SK-N-SH (cell line): ENCODE measurements at regions not wholly inside any gene's neighbourhood (a gene's known extent, or its start where the extent isn't known, plus 50 kb on each side); places are given as distances from the start of the nearest gene placed in this dataset.

Experiments
- CTCF ChIA-PET: fragments of 300-600, 350-600 bp; formaldehyde crosslinking; extraction: SDS; loops from one replicate; lab custom pipeline; 2021; lab: Yijun Ruan, JAX
- POLR2A ChIA-PET: fragments of 350-600 bp; sonication (Branson Sonifier 250); formaldehyde crosslinking; extraction: SDS; loops from one replicate; lab custom pipeline; 2020; ENCODE audit warnings: antibody characterized with exemption, inconsistent platforms; lab: Yijun Ruan, JAX
- DNase-seq: peaks from one replicate; pipeline ENCODE4 v3.0.0; 2012
- H2AFZ ChIP-seq: fragments of 200-600 bp; sonication (generic); 2 replicates; pipeline ENCODE4 v1.8.1; 2016; ENCODE audit warnings: antibody characterized with exemption, mild to moderate bottlenecking, low read depth
- H3F3A ChIP-seq: fragments of 200-600 bp; sonication (generic); replicated peaks from 2 replicates; pipeline ENCODE3; 2016; ENCODE audit warnings: antibody characterized with exemption, mild to moderate bottlenecking; ENCODE audit not compliant: insufficient read depth
- H3K27ac ChIP-seq, 2 experiments: fragments of 200-500 bp in 1 of 2; fragments of 200-600 bp in 1 of 2; sonication (Bioruptor generic) in 1 of 2; sonication (generic), shearing (Covaris generic) in 1 of 2; 2 replicates each; pipeline versions ENCODE4 v1.5.1 to v1.6.1; 2014 to 2016; ENCODE audit warnings: low read depth in 2 of 2, inconsistent platforms in 1 of 2, low read length in 1 of 2, mild to moderate bottlenecking in 1 of 2, mixed read lengths in 1 of 2
- H3K27me3 ChIP-seq: fragments of 200-600 bp; sonication (generic), shearing (Covaris generic); 2 replicates; pipeline ENCODE4 v1.6.1; 2016; ENCODE audit warnings: mixed run types; ENCODE audit not compliant: insufficient read depth
- H3K36me3 ChIP-seq, 2 experiments: fragments of 200-500 bp in 1 of 2; fragments of 200-600 bp in 1 of 2; sonication (Bioruptor generic) in 1 of 2; sonication (generic) in 1 of 2; replicated peaks in 1 of 2; 2 replicates each; pipeline versions ENCODE3 to v1.5.1; 2014 to 2016; ENCODE audit warnings: low read length in 1 of 2, mild to moderate bottlenecking in 1 of 2; ENCODE audit not compliant: insufficient read depth in 2 of 2, control insufficient read depth in 1 of 2
- H3K4me1 ChIP-seq, 2 experiments: fragments of 200-500 bp in 1 of 2; fragments of 200-600 bp in 1 of 2; sonication (Bioruptor generic) in 1 of 2; sonication (generic), shearing (Covaris generic) in 1 of 2; 2 replicates each; pipeline versions ENCODE4 v1.5.1 to v1.6.1; 2014 to 2016; ENCODE audit warnings: low read depth in 1 of 2, low read length in 1 of 2, mixed run types in 1 of 2; ENCODE audit not compliant: insufficient read depth in 2 of 2, control insufficient read depth in 1 of 2
- H3K4me2 ChIP-seq: fragments of 200-600 bp; sonication (generic), shearing (Covaris generic); 2 replicates; pipeline ENCODE4 v1.6.1; 2017; ENCODE audit warnings: mixed run types
- H3K4me3 ChIP-seq, 2 experiments: fragments of 200-500 bp in 1 of 2; fragments of 200-600 bp in 1 of 2; sonication (Bioruptor generic) in 1 of 2; sonication (generic), shearing (Covaris generic) in 1 of 2; 2 replicates each; pipeline versions ENCODE4 v1.5.1 to v1.8.1; 2014 to 2016; ENCODE audit warnings: low read depth in 2 of 2, inconsistent platforms in 1 of 2, low read length in 1 of 2, mild to moderate bottlenecking in 1 of 2, mixed read lengths in 1 of 2, moderate library complexity in 1 of 2
- H3K79me2 ChIP-seq: fragments of 200-600 bp; sonication (generic); 2 replicates; pipeline ENCODE4 v1.8.1; 2017; ENCODE audit warnings: mild to moderate bottlenecking; ENCODE audit not compliant: insufficient read depth
- H3K9ac ChIP-seq: fragments of 200-600 bp; sonication (generic); 2 replicates; pipeline ENCODE4 v1.6.1; 2017; ENCODE audit warnings: mixed run types
- H3K9me2 ChIP-seq: fragments of 200-600 bp; sonication (generic); 2 replicates; pipeline ENCODE4 v1.6.1; 2017; ENCODE audit warnings: mixed run types
- H3K9me3 ChIP-seq: fragments of 200-600 bp; sonication (generic); 2 replicates; pipeline ENCODE4 v1.6.1; 2017; ENCODE audit warnings: mixed run types, mild to moderate bottlenecking, moderate library complexity
- H4K20me1 ChIP-seq: fragments of 200-600 bp; sonication (generic); 2 replicates; pipeline ENCODE4 v1.6.1; 2017; ENCODE audit warnings: mild to moderate bottlenecking, mixed run types; ENCODE audit not compliant: insufficient read depth
- CHD2 ChIP-seq: fragments of 150-350 bp; IDR thresholded peaks from 2 replicates; pipeline ENCODE4 v1.6.1; 2018; ENCODE audit warnings: low read length; ENCODE audit not compliant: partially characterized antibody
- CTCF ChIP-seq: fragments of 200-600 bp; sonication (generic); IDR thresholded peaks from 2 replicates; pipeline ENCODE4 v1.6.1; 2017; ENCODE audit warnings: antibody characterized with exemption, mild to moderate bottlenecking, moderate library complexity
- ELF1 ChIP-seq: IDR thresholded peaks from 2 replicates; pipeline ENCODE4 v1.4.0; 2012
- EP300 ChIP-seq, 2 experiments: IDR thresholded peaks; 2 replicates each; pipeline versions ENCODE4 v1.4.0 to v1.6.1; 2012; ENCODE audit warnings: borderline replicate concordance in 1 of 2, low read depth in 1 of 2, low read length in 1 of 2
- EZH2phosphoT487 ChIP-seq: fragments of 200-600 bp; sonication (generic); IDR thresholded peaks from 2 replicates; pipeline ENCODE4 v1.6.1; 2017; ENCODE audit warnings: low read depth, mixed run types, mild to moderate bottlenecking, antibody characterized with exemption, moderate library complexity, borderline replicate concordance
- FOSL2 ChIP-seq: IDR thresholded peaks from 2 replicates; pipeline ENCODE4 v1.4.0; 2012; ENCODE audit warnings: low read depth, mild to moderate bottlenecking, moderate library complexity, borderline replicate concordance
- FOXJ3 ChIP-seq: sonication (generic); formaldehyde crosslinking; IDR thresholded peaks from 2 replicates; pipeline ENCODE4 v1.5.1; 2020; ENCODE audit warnings: mild to moderate bottlenecking, missing genetic modification reagents
- FOXM1 ChIP-seq: IDR thresholded peaks from 2 replicates; pipeline ENCODE4 v1.4.0; 2012; ENCODE audit warnings: low read depth, mild to moderate bottlenecking
- GABPA ChIP-seq: IDR thresholded peaks from 2 replicates; pipeline ENCODE4 v1.4.0; 2012; ENCODE audit warnings: low read depth, mild to moderate bottlenecking
- GATA2 ChIP-seq: sonication (generic); formaldehyde crosslinking; IDR thresholded peaks from 2 replicates; pipeline ENCODE4 v1.5.0; 2020; ENCODE audit warnings: mild to moderate bottlenecking, missing genetic modification reagents
- MAX ChIP-seq: IDR thresholded peaks from 2 replicates; pipeline ENCODE4 v1.4.0; 2012; ENCODE audit warnings: low read depth
- MEF2A ChIP-seq: IDR thresholded peaks from 2 replicates; pipeline ENCODE4 v1.4.0; 2012; ENCODE audit warnings: low read depth, borderline replicate concordance
- MXI1 ChIP-seq: IDR thresholded peaks from 2 replicates; pipeline ENCODE4 v1.6.1; 2012; ENCODE audit warnings: mild to moderate bottlenecking, low read depth, low read length, improper control_type of control experiment
- NRF1 ChIP-seq: IDR thresholded peaks from 2 replicates; pipeline ENCODE4 v1.6.1; 2012; ENCODE audit warnings: low read depth, mild to moderate bottlenecking, low read length
- POLR2AphosphoS5 ChIP-seq: IDR thresholded peaks from 2 replicates; pipeline ENCODE4 v1.6.1; 2012; ENCODE audit warnings: low read depth, low read length
- RFX5 ChIP-seq: IDR thresholded peaks from 2 replicates; pipeline ENCODE4 v1.6.1; 2012; ENCODE audit warnings: mild to moderate bottlenecking, improper control_type of control experiment, low read length
- SMC3 ChIP-seq: IDR thresholded peaks from 2 replicates; pipeline ENCODE4 v1.6.1; 2012; ENCODE audit warnings: low read depth, low read length, improper control_type of control experiment
- TAF1 ChIP-seq: IDR thresholded peaks from 2 replicates; pipeline ENCODE4 v1.6.1; 2012; ENCODE audit warnings: low read depth, mild to moderate bottlenecking, low read length, moderate library complexity, borderline replicate concordance
- TCF12 ChIP-seq: IDR thresholded peaks from 2 replicates; pipeline ENCODE4 v1.4.0; 2012
- TEAD4 ChIP-seq: IDR thresholded peaks from 2 replicates; pipeline ENCODE4 v1.4.0; 2012; ENCODE audit warnings: mild to moderate bottlenecking, borderline replicate concordance; ENCODE audit not compliant: insufficient read depth
- USF1 ChIP-seq: IDR thresholded peaks from 2 replicates; pipeline ENCODE4 v1.4.0; 2012; ENCODE audit warnings: low read depth, borderline replicate concordance
- USF2 ChIP-seq: fragments of 150-350 bp; IDR thresholded peaks from 2 replicates; pipeline ENCODE4 v1.6.1; 2017; ENCODE audit warnings: antibody characterized with exemption, low read length, low read depth, borderline replicate concordance
- ZBTB33 ChIP-seq: IDR thresholded peaks from 2 replicates; pipeline ENCODE4 v1.4.0; 2012; ENCODE audit warnings: low read depth, borderline replicate concordance
- WGBS: methylation state at CpG from one replicate; pipeline ENCODE4 v1.1.6; 2017; ENCODE audit warnings: low lambda C conversion rate; 5-methylcytosine and 5-hydroxymethylcytosine counted together

GRCh38 chr21:19400223-19400770, 996.7 kb upstream of the TMPRSS15 start:
- Histone ChIP-seq H3K4me1 (no peaks in the 10 kb centered on the region), H3K4me2 (no peak overlapping the region), H3K9me3 (no peaks in the 10 kb centered on the region), H3K27ac (no peak overlapping the region), H3K4me3 (no peak overlapping the region), H3K9me2 (0 out of 2 replicates have a peak, but pooled peaks cover 2% of the 10 kb centered on the region), H3K27me3 (no peaks in the 10 kb centered on the region), H2AFZ (no peak overlapping the region), H3K9ac (no peak overlapping the region), H3F3A (no peaks in the 10 kb centered on the region), H3K36me3 (no peaks in the 10 kb centered on the region), H3K79me2 (no peaks in the 10 kb centered on the region), H4K20me1 (no peaks in the 10 kb centered on the region)
- DNase-seq, result no peak
- no peak for TF ChIP-seq CHD2
- TF ChIP-seq EZH2phosphoT487, result no peak
- no peak for TF ChIP-seq FOSL2
- TF ChIP-seq GABPA, result no peak
- no peak for TF ChIP-seq MAX
- no peak for TF ChIP-seq TEAD4
- TF ChIP-seq TAF1, result no peak
- no peak for TF ChIP-seq MEF2A
- no peak for TF ChIP-seq GATA2 (CRISPR knock-in tag)
- no peak for TF ChIP-seq ELF1
- no peak for TF ChIP-seq FOXJ3 (CRISPR knock-in tag)
- ChIA-PET CTCF (no interaction called here), POLR2A (no interaction called here)
- WGBS, result 1% methylated on average over 5 of the region's 5 CpGs

- Histone ChIP-seq H3K27ac (no peak overlapping the region), H3K4me3 (no peak overlapping the region), H3K9me2 (0 out of 2 replicates have a peak, but pooled peaks cover 2% of the 10 kb centered on the region), H2AFZ (no peak overlapping the region), H3K4me2 (no peak overlapping the region), H3F3A (no peaks in the 10 kb centered on the region), H3K4me1 (no peaks in the 10 kb centered on the region), H3K36me3 (no peaks in the 10 kb centered on the region), H3K9me3 (no peaks in the 10 kb centered on the region), H3K79me2 (no peaks in the 10 kb centered on the region), H3K9ac (no peak overlapping the region), H4K20me1 (no peaks in the 10 kb centered on the region), H3K27me3 (no peaks in the 10 kb centered on the region)
- DNase-seq, result no peak
- POLR2A ChIA-PET, result no interaction called here
- CTCF ChIA-PET, result interaction anchor here (1.0 kb wide), 1 partner anchor 10 kb away, joined by 3 read pairs; no protein-coding TSS in a partner anchor
- TF ChIP-seq FOXJ3 (CRISPR knock-in tag) (no peak), MXI1 (no peak), USF1 (no peak), CHD2 (no peak), TEAD4 (no peak), ELF1 (no peak), FOXM1 (no peak), POLR2AphosphoS5 (no peak), ZBTB33 (no peak), SMC3 (no peak), USF2 (no peak), NRF1 (no peak), CTCF (no peak), FOSL2 (no peak), TCF12 (no peak), RFX5 (no peak), EP300 (IDR thresholded peaks at IDR 0.05; ENCODE audit: borderline replicate concordance in 1 of 2, low read depth in 1 of 2, low read length in 1 of 2) (no peak)
These were observed 999.3 kb upstream of the TMPRSS15 start for GRCh38 chr21:19402870-19403269.
